B cell (primary cell): ENCODE measurements at regions not wholly inside any gene's neighbourhood (a gene's known extent, or its start where the extent isn't known, plus 50 kb on each side); places are given as distances from the start of the nearest gene placed in this dataset.

Experiments
- CTCF ChIP-seq: fragments of 200-600 bp; IDR thresholded peaks from one replicate; pipeline ENCODE4 v1.8.0; 2022; ENCODE audit warnings: antibody characterized with exemption, mild to moderate bottlenecking
- EZH2 ChIP-seq: IDR thresholded peaks from 2 replicates; pipeline ENCODE4 v1.6.1; 2012; ENCODE audit warnings: borderline replicate concordance, low read depth, mild to moderate bottlenecking, moderate library complexity, low read length; ENCODE audit not compliant: insufficient read depth, poor library complexity, severe bottlenecking

- TF ChIP-seq CTCF: no peak
- TF ChIP-seq EZH2: no peak
These were observed 462.0 kb upstream of the SYT1 start for GRCh38 chr12:78402366-78403134.
